HG03103 (cell line): ENCODE measurements at regions not wholly inside any gene's neighbourhood (a gene's known extent, or its start where the extent isn't known, plus 50 kb on each side); places are given as distances from the start of the nearest gene placed in this dataset.

Experiments
- ATAC-seq: cut with Tn5 transposase; IDR thresholded peaks from one replicate; pipeline ENCODE4 v1.9.1; 2021; ENCODE audit warnings: low read depth; ENCODE audit not compliant: unreplicated experiment

- no peak for ATAC-seq
Observed at GRCh38 chr5:63375851-63376250, 586.4 kb downstream of the HTR1A start.

- ATAC-seq: no peak
Observed at GRCh38 chr5:63374085-63374484, 588.2 kb downstream of the HTR1A start.

GRCh38 chr5:63351164-63351563 lies 611.1 kb downstream of the HTR1A start:
- no peak for ATAC-seq

- ATAC-seq: no peak
Observed at GRCh38 chr5:63346451-63346850, 615.8 kb downstream of the HTR1A start.

- no peak for ATAC-seq
Observed at GRCh38 chr5:63341442-63341841, 620.8 kb downstream of the HTR1A start.

- ATAC-seq: no peak
Observed at GRCh38 chr5:63323926-63324325, 638.3 kb downstream of the HTR1A start.

GRCh38 chr5:63314551-63314950 lies 647.7 kb downstream of the HTR1A start:
- no peak for ATAC-seq

GRCh38 chr5:63310644-63311043 lies 651.6 kb downstream of the HTR1A start:
- no peak for ATAC-seq

- ATAC-seq: no peak
Observed at GRCh38 chr5:63306909-63307308, 655.3 kb downstream of the HTR1A start.

- no peak for ATAC-seq
Observed at GRCh38 chr5:63293317-63293716, 668.9 kb downstream of the HTR1A start.

- no peak for ATAC-seq
Observed at GRCh38 chr5:63286724-63287123, 675.5 kb downstream of the HTR1A start.

- ATAC-seq: no peak
Observed at GRCh38 chr5:63263411-63263810, 684.8 kb downstream of the LRRC70 start.

GRCh38 chr5:63262185-63262981 lies 683.8 kb downstream of the LRRC70 start:
- ATAC-seq: no peak

- no peak for ATAC-seq
Observed at GRCh38 chr5:63261695-63262094, 683.1 kb downstream of the LRRC70 start.

- no peak for ATAC-seq
Observed at GRCh38 chr5:63255594-63255993, 677.0 kb downstream of the LRRC70 start.

GRCh38 chr5:63250939-63251338 lies 672.3 kb downstream of the LRRC70 start:
- ATAC-seq: no peak

- ATAC-seq: no peak
Observed at GRCh38 chr5:63249960-63250359, 671.3 kb downstream of the LRRC70 start.

- no peak for ATAC-seq
Observed at GRCh38 chr5:63247651-63248050, 669.0 kb downstream of the LRRC70 start.

- no peak for ATAC-seq
Observed at GRCh38 chr5:63245271-63245670, 666.7 kb downstream of the LRRC70 start.

- ATAC-seq: no peak
Observed at GRCh38 chr5:63240063-63240755, 661.6 kb downstream of the LRRC70 start.

GRCh38 chr5:63233911-63234310 lies 655.3 kb downstream of the LRRC70 start:
- ATAC-seq: no peak

GRCh38 chr5:63233361-63233760 lies 654.7 kb downstream of the LRRC70 start:
- ATAC-seq: no peak
